Stimulated activated CD8-positive, alpha-beta memory T cell treated with anti-CD3 and anti-CD28 coated beads, Interleukin-15, amount 100 ng/mL, for 4 hours (primary cell): ENCODE measurements at regions not wholly inside any gene's neighbourhood (a gene's known extent, or its start where the extent isn't known, plus 50 kb on each side); places are given as distances from the start of the nearest gene placed in this dataset.
"Not testable (repeated sequence)": the region's sequence is repeated elsewhere in the genome, so short reads cannot be mapped to it uniquely, and the experiment has no call there.

ENCODE experiments used
- DNase-seq, 2 donors: peaks; one replicate each; pipeline ENCODE4 v3.0.0-alpha.2; 2020; ENCODE audit warnings: low read depth in 2 of 2

GRCh38 chr12:69187572-69187971 is 51.8 kb upstream of the CPSF6 start:
- DNase-seq = not testable (repeated sequence)

GRCh38 chr12:69189378-69189978 is 49.9 kb upstream of the CPSF6 start:
- DNase-seq = no peak
